Muscle layer of colon (tissue), 2 donors: ENCODE measurements at regions not wholly inside any gene's neighbourhood (a gene's known extent, or its start where the extent isn't known, plus 50 kb on each side); places are given as distances from the start of the nearest gene placed in this dataset.
"Not testable (repeated sequence)": the region's sequence is repeated elsewhere in the genome, so short reads cannot be mapped to it uniquely, and the experiment has no call there.

ENCODE experiments used
- H3K27ac ChIP-seq: one replicate; pipeline ENCODE4 v1.7.0; 2013; ENCODE audit warnings: low read depth, mild to moderate bottlenecking, low read length, moderate library complexity
- H3K27me3 ChIP-seq, 2 donors: one replicate each; pipeline ENCODE4 v1.7.0; 2013; ENCODE audit warnings: low read length in 2 of 2, mild to moderate bottlenecking in 2 of 2; ENCODE audit not compliant: insufficient read depth in 2 of 2, control insufficient read depth in 1 of 2
- H3K36me3 ChIP-seq: one replicate; pipeline ENCODE4 v1.7.0; 2013; ENCODE audit warnings: mild to moderate bottlenecking, low read length; ENCODE audit not compliant: insufficient read depth
- H3K4me1 ChIP-seq: one replicate; pipeline ENCODE4 v1.7.0; 2013; ENCODE audit warnings: mild to moderate bottlenecking, low read length; ENCODE audit not compliant: insufficient read depth
- H3K4me3 ChIP-seq, 2 donors: one replicate each; pipeline ENCODE4 v1.7.0; 2013; ENCODE audit warnings: low read length in 2 of 2, low read depth in 1 of 2, mild to moderate bottlenecking in 1 of 2, moderate library complexity in 1 of 2
- H3K9ac ChIP-seq: one replicate; pipeline ENCODE4 v1.7.0; 2013; ENCODE audit warnings: low read length
- H3K9me3 ChIP-seq: one replicate; pipeline ENCODE4 v1.7.0; 2013; ENCODE audit warnings: mild to moderate bottlenecking, low read length
- donor health status: abdominal sarcoma.
- donor health status: Adenocarcinoma of cecum.

- H3K9ac ChIP-seq, result no peak overlapping the region
- no peaks in the 10 kb centered on the region for H3K27me3 ChIP-seq
- peaks cover 21% of the 10 kb centered on the region for H3K4me1 ChIP-seq
- no peaks in the 10 kb centered on the region for H3K9me3 ChIP-seq
- no peaks in the 10 kb centered on the region for H3K36me3 ChIP-seq
- H3K27ac ChIP-seq, result no peak overlapping the region
- H3K4me3 ChIP-seq, result no peak overlapping the region
These were observed 253.6 kb downstream of the HAPSTR1 start for GRCh38 chr16:9345046-9345445.

GRCh38 chr16:9345880-9346279 lies 254.4 kb downstream of the HAPSTR1 start:
- Histone ChIP-seq H3K4me1 (peaks cover 21% of the 10 kb centered on the region), H3K36me3 (no peaks in the 10 kb centered on the region), H3K27me3 (no peaks in the 10 kb centered on the region), H3K9me3 (no peaks in the 10 kb centered on the region), H3K4me3 (no peak overlapping the region), H3K9ac (no peak overlapping the region), H3K27ac (no peak overlapping the region)

GRCh38 chr16:9348912-9349311 lies 257.5 kb downstream of the HAPSTR1 start:
- Histone ChIP-seq H3K4me3 (no peak overlapping the region), H3K4me1 (peaks cover 5% of the 10 kb centered on the region), H3K36me3 (no peaks in the 10 kb centered on the region), H3K9ac (no peak overlapping the region), H3K27ac (no peak overlapping the region), H3K27me3 (no peaks in the 10 kb centered on the region), H3K9me3 (no peaks in the 10 kb centered on the region)

GRCh38 chr16:9349373-9349960 lies 258.0 kb downstream of the HAPSTR1 start:
- not testable (repeated sequence) for H3K4me1 ChIP-seq, H3K27me3 ChIP-seq, H3K36me3 ChIP-seq, H3K9me3 ChIP-seq, H3K27ac ChIP-seq, H3K9ac ChIP-seq, H3K4me3 ChIP-seq

- H3K4me3 ChIP-seq, H3K9me3 ChIP-seq, H3K9ac ChIP-seq, H3K27me3 ChIP-seq, H3K4me1 ChIP-seq, H3K27ac ChIP-seq, H3K36me3 ChIP-seq: not testable (repeated sequence)
These were observed 258.8 kb downstream of the HAPSTR1 start for GRCh38 chr16:9350119-9350799.

- no peaks in the 10 kb centered on the region for H3K4me1 ChIP-seq
- H3K4me3 ChIP-seq, result no peak overlapping the region
- H3K27me3 ChIP-seq, result no peaks in the 10 kb centered on the region
- no peaks in the 10 kb centered on the region for H3K36me3 ChIP-seq
- no peaks in the 10 kb centered on the region for H3K9me3 ChIP-seq
- H3K9ac ChIP-seq, result no peak overlapping the region
- no peak overlapping the region for H3K27ac ChIP-seq
These were observed 260.0 kb downstream of the HAPSTR1 start for GRCh38 chr16:9351440-9351839.

- H3K9ac ChIP-seq, result no peak overlapping the region
- no peak overlapping the region for H3K4me3 ChIP-seq
- H3K4me1 ChIP-seq, result no peaks in the 10 kb centered on the region
- no peaks in the 10 kb centered on the region for H3K9me3 ChIP-seq
- H3K27ac ChIP-seq, result no peak overlapping the region
- no peaks in the 10 kb centered on the region for H3K27me3 ChIP-seq
- no peaks in the 10 kb centered on the region for H3K36me3 ChIP-seq
These were observed 260.5 kb downstream of the HAPSTR1 start for GRCh38 chr16:9351841-9352434.

- no peaks in the 10 kb centered on the region for H3K27me3 ChIP-seq
- H3K36me3 ChIP-seq, result no peaks in the 10 kb centered on the region
- H3K4me1 ChIP-seq, result no peaks in the 10 kb centered on the region
- no peaks in the 10 kb centered on the region for H3K9me3 ChIP-seq
- no peak overlapping the region for H3K27ac ChIP-seq
- H3K4me3 ChIP-seq, result no peak overlapping the region
- no peak overlapping the region for H3K9ac ChIP-seq
These were observed 266.4 kb downstream of the HAPSTR1 start for GRCh38 chr16:9357829-9358228.

GRCh38 chr16:9360075-9360474 lies 268.6 kb downstream of the HAPSTR1 start:
- Histone ChIP-seq H3K27ac (no peak overlapping the region), H3K9ac (no peak overlapping the region), H3K4me1 (peaks cover 8% of the 10 kb centered on the region), H3K9me3 (no peaks in the 10 kb centered on the region), H3K36me3 (no peaks in the 10 kb centered on the region), H3K27me3 (no peaks in the 10 kb centered on the region), H3K4me3 (no peak overlapping the region)

- H3K36me3 ChIP-seq, result no peaks in the 10 kb centered on the region
- no peak overlapping the region for H3K9ac ChIP-seq
- H3K9me3 ChIP-seq, result no peaks in the 10 kb centered on the region
- H3K4me3 ChIP-seq, result no peak overlapping the region
- no peaks in the 10 kb centered on the region for H3K27me3 ChIP-seq
- H3K27ac ChIP-seq, result no peak overlapping the region
- H3K4me1 ChIP-seq, result peaks cover 10% of the 10 kb centered on the region
These were observed 270.6 kb downstream of the HAPSTR1 start for GRCh38 chr16:9362050-9362449.

- peaks cover 10% of the 10 kb centered on the region for H3K4me1 ChIP-seq
- no peak overlapping the region for H3K27ac ChIP-seq
- H3K36me3 ChIP-seq, result no peaks in the 10 kb centered on the region
These were observed 271.2 kb downstream of the HAPSTR1 start for GRCh38 chr16:9362604-9363003.

GRCh38 chr16:9363520-9363919 lies 272.1 kb downstream of the HAPSTR1 start:
- no peak overlapping the region for H3K9ac ChIP-seq
- H3K9me3 ChIP-seq, result no peaks in the 10 kb centered on the region
- no peak overlapping the region for H3K27ac ChIP-seq

More at GRCh38 chr16:9362604-9363003, 271.2 kb downstream of the HAPSTR1 start:
- Histone ChIP-seq H3K27me3 (no peaks in the 10 kb centered on the region), H3K9me3 (no peaks in the 10 kb centered on the region), H3K9ac (no peak overlapping the region), H3K4me3 (no peak overlapping the region)

More at GRCh38 chr16:9363520-9363919, 272.1 kb downstream of the HAPSTR1 start:
- Histone ChIP-seq H3K27me3 (no peaks in the 10 kb centered on the region), H3K4me3 (no peak overlapping the region), H3K36me3 (no peaks in the 10 kb centered on the region), H3K4me1 (peaks cover 10% of the 10 kb centered on the region)
